ENCODE measurements at regions not wholly inside any gene's neighbourhood (a gene's known extent, or its start where the extent isn't known, plus 50 kb on each side); places are given as distances from the start of the nearest gene placed in this dataset.
A peak's percentile ranks its signal among the peaks of the same experiment; 100 is the strongest.

GRCh38 chr9:16314476-16314875, 556.0 kb downstream of the BNC2 start:
- no peak for DNase-seq

- no peak for DNase-seq
These were observed 554.8 kb downstream of the BNC2 start for GRCh38 chr9:16315720-16316119.

GRCh38 chr9:16316456-16316855, 554.0 kb downstream of the BNC2 start:
- DNase-seq: peak; percentile 54 to 76

- peak; percentile 54 to 61 for DNase-seq
These were observed 553.3 kb downstream of the BNC2 start for GRCh38 chr9:16316911-16317817.

DNA sequence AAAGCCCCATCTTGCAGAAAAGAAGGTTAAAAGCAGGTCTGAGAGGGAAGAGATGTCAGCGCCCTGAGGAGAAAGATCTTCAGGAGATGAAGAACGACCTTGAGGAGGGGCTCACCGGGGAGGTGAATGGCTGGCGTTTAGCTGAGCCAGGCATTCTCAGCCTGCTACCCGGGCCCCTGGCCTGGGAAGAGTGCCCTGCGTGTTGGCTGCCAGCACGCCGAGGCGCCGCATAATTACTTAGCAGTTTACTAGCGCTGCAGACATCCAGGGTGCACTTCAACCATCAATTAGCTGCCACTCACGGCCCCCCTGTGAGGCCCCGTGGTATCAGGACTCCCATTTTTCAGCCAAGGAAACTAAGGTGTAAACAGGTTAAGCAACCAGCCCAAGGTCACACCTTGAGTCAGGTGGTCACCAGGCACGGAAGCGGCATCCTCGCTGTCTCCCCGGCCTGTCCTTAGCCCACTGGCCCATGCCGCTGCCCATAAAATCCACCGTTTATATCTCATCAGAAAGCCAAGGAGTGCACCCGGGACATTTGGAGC, 551.9 kb downstream of the BNC2 start:
- DNase-seq: no peak

- DNase-seq: no peak
These were observed 550.8 kb downstream of the BNC2 start for GRCh38 chr9:16319646-16320045.

DNA sequence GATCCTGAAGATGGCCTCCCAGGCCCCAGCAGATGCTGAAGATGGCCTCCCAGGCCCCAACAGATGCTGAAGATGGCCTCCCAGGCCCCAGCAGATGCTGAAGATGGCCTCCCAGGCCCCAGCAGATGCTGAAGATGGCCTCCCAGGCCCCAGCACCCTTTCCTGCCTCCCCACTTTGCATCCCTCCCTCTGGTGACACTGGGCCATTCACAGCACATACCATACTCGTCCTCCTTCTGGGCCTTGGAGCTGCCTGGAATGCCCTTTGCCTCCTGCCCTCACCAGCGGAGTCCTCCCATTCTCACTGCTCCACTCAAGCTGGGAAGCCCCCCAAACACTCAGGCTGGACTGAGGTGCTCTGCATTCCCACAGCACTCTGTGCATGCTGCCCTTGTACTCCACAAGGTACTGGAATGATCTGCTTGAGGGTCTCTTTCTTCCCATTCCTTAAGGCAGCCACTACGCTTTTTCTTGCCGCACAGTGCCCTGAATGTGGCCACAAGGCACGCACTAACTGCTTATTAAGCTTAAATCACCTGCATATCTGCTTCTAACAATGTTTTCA, 550.0 kb downstream of the BNC2 start:
- no peak for DNase-seq

GRCh38 chr9:16321461-16322119, 548.9 kb downstream of the BNC2 start:
- no peak for DNase-seq

- DNase-seq: no peak
These were observed 547.6 kb downstream of the BNC2 start for GRCh38 chr9:16322849-16323248.

DNA sequence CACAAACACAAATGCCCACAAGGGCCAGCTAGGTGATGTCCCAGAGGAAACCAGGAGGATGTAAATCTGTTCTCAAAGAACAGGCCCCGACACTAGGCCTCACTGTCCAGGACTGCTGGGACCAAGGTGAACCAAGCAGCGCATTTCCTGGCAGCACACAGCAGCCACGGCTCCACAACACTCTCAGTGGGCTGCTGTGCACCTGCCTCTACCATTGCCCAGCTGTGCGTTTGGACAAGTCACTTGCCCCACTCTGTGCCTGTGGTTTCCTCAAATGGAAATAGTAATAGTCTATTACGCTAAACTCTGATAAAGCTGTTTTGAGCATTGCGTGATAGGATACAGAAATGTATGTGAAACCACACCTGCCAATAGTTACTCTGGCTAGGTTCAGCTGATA, 544.5 kb downstream of the BNC2 start:
- DNase-seq: no peak

GRCh38 chr9:16328349-16328748, 542.1 kb downstream of the BNC2 start:
- no peak for DNase-seq

DNA sequence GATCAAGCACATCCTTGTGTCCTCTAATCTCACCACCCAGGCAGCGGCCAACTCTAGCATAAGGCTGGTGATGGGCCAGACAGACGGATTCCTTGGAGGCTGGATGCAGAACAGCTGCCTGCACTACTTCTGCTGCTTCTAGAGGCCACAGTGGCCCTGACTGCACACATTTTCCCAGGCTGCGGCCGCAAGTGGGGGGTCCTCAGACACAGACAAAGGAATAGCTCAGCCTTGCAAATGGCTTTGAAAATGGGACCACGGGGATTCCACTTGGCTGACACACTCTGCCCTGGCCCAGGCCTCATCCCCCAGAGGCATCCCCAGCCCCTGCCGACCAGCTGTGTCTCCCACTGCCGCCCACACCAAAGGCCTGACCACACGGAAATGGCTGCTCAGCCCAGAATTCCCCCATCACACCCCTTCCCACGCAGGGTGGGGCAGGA, 540.8 kb downstream of the BNC2 start:
- DNase-seq: no peak

DNA sequence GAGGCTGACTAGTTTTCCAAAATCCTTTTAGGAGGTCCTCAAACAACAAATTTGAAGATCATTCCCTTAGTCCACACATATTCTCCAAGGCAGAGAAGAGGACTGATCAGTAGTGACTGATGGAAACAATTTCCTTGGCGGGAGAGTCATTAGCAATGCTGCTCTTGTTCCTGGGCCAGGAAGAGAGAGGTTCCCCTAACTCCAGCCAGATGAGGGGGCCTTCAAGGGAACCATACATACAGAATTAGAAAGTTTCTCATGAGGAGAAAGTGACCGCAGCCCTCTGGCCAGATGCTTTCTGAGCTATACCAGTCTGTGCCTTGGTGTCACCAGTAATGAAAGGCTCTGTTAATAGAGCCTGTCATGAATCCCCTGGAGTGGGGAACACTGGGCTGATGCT, 539.4 kb downstream of the BNC2 start:
- DNase-seq: no peak

DNA sequence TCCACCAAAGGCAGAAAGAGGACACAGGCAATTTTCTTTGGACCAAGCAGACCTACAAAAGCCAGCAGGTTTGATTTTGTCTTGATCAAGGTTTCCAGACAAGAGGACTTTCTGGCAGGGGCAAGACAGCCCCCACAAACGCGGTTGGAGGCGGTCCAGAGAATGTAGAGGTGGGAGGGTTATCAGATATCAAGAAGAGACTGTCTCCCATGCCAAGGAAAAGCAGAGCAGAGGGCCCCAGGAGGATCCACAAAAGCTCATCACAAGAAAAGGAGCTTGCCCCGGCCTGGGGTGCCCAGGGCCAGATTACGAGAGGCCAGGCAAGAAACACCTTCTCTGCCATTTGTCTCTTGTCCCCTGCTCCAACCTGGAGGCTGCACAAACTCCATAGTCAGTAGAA, 538.9 kb downstream of the BNC2 start:
- DNase-seq: no peak

GRCh38 chr9:16333691-16334090, 536.8 kb downstream of the BNC2 start:
- DNase-seq: no peak

- no peak for DNase-seq
These were observed 534.5 kb downstream of the BNC2 start for GRCh38 chr9:16335788-16336580.

DNA sequence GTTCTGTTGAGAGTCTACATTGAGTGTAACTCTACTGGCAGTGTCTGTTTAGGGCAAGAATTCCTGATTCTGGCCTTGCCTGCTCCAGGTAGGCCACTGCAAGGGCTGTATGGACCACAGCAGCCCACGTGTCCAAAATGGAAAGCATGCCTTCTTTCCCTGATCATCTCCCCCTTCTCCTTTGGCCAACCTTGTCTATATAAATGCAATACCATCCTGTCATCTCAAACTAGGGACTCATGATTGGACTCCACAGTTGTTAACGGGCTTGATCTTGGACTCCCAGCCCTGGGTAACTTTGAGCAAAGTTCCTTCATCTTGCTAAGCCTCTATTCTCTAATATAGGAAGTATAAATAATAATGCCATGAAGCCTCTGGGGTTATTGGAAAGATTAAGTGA, 533.6 kb downstream of the BNC2 start:
- no peak for DNase-seq

- no peak for DNase-seq
These were observed 533.0 kb downstream of the BNC2 start for GRCh38 chr9:16337322-16338029.

GRCh38 chr9:16341177-16341576, 529.3 kb downstream of the BNC2 start:
- no peak for DNase-seq

DNA sequence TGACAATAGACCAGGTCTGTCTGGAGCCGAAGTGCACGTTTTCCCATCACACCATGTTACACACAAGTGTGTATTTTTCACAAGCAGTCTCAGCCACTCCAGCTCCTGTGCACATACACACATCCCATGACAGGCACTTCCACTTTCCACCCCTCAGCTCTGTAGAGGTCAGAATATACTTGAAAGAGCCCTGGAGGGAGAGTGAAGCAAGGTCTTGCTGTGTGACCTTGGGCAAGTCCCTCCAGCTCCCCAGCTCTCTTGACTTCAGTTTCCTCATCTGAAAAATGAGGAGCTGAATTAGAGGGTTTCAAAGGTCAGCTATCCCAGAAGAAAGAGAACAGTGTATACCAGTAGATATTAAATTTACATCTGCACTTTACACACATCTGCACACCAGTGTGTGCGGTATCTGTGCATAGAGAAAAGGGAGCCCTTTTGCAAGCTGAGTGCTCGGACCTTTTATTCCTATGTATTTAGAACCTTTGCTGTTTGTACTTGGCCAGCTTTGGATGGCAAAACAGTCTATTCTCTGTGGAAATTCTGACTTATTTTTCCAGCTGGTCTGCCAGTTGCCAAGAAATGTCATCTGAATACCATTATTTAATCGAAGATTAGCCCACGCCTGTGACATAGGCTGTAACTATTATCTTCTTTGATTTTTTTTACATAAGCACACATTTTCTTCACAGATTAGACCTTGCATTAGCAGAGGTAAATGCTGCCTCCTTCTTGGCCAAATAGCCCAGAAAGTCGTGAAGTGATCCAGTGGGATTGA, 528.0 kb downstream of the BNC2 start:
- no peak for DNase-seq

Data from NCI-H524 (cell line).